PFSK-1 (cell line): ENCODE measurements at regions not wholly inside any gene's neighbourhood (a gene's known extent, or its start where the extent isn't known, plus 50 kb on each side); places are given as distances from the start of the nearest gene placed in this dataset.

Experiments
- FOXP2 ChIP-seq: optimal IDR thresholded peaks from 2 replicates; pipeline ENCODE3; 2011; ENCODE audit warnings: borderline replicate concordance, control low read depth, inconsistent platforms; ENCODE audit not compliant: insufficient read depth; ENCODE audit errors: extremely low read length, extremely low read depth
- POLR2AphosphoS5 ChIP-seq: IDR thresholded peaks from 2 replicates; pipeline ENCODE4 v1.6.1; 2012; ENCODE audit warnings: low read depth, mild to moderate bottlenecking, control low read depth, low read length, moderate library complexity
- REST ChIP-seq, 2 experiments: IDR thresholded peaks; 2 replicates each; pipeline versions ENCODE4 v1.6.1 to v1.8.0; 2011 to 2012; ENCODE audit warnings: low read depth in 2 of 2, low read length in 2 of 2, control low read depth in 1 of 2, inconsistent platforms in 1 of 2, mild to moderate bottlenecking in 1 of 2, moderate library complexity in 1 of 2; ENCODE audit not compliant: insufficient read depth in 1 of 2
- SIN3A ChIP-seq: IDR thresholded peaks from 2 replicates; pipeline ENCODE4 v1.6.1; 2012; ENCODE audit warnings: mild to moderate bottlenecking, low read length, moderate library complexity, borderline replicate concordance; ENCODE audit not compliant: insufficient read depth
- TAF1 ChIP-seq: IDR thresholded peaks from 2 replicates; pipeline ENCODE4 v1.6.1; 2012; ENCODE audit warnings: low read length, control low read depth, borderline replicate concordance; ENCODE audit not compliant: insufficient read depth

- TF ChIP-seq POLR2AphosphoS5 (no peak), REST (IDR thresholded peaks at IDR 0.05; ENCODE audit: insufficient read depth in 1 of 2, low read depth in 2 of 2, low read length in 2 of 2) (no peak), SIN3A (no peak), TAF1 (no peak), FOXP2 (no peak)
These were observed 224.8 kb downstream of the MEF2C start for GRCh38 chr5:88657906-88658775.

- TF ChIP-seq FOXP2: no peak
- TF ChIP-seq REST (IDR thresholded peaks at IDR 0.05; ENCODE audit: insufficient read depth in 1 of 2, low read depth in 2 of 2, low read length in 2 of 2): no peak
- no peak for TF ChIP-seq POLR2AphosphoS5
- no peak for TF ChIP-seq SIN3A
- TF ChIP-seq TAF1: no peak
These were observed 225.8 kb downstream of the MEF2C start for GRCh38 chr5:88657136-88657535.

GRCh38 chr5:88656221-88656950 is 226.6 kb downstream of the MEF2C start:
- TF ChIP-seq REST (IDR thresholded peaks at IDR 0.05; ENCODE audit: insufficient read depth in 1 of 2, low read depth in 2 of 2, low read length in 2 of 2) (no peak), POLR2AphosphoS5 (no peak), SIN3A (no peak), TAF1 (no peak), FOXP2 (no peak)

GRCh38 chr5:88653471-88653870 is 229.5 kb downstream of the MEF2C start:
- no peak for TF ChIP-seq REST (IDR thresholded peaks at IDR 0.05; ENCODE audit: insufficient read depth in 1 of 2, low read depth in 2 of 2, low read length in 2 of 2)
- TF ChIP-seq TAF1: no peak
- no peak for TF ChIP-seq SIN3A
- TF ChIP-seq POLR2AphosphoS5: no peak
- no peak for TF ChIP-seq FOXP2
